ENCODE measurements at regions not wholly inside any gene's neighbourhood (a gene's known extent, or its start where the extent isn't known, plus 50 kb on each side); places are given as distances from the start of the nearest gene placed in this dataset.

- no peak for DNase-seq
- no peak overlapping the region for H3K4me3 ChIP-seq
- H3K9me3 ChIP-seq: no peaks in the 10 kb centered on the region
- H3K4me1 ChIP-seq: no peaks in the 10 kb centered on the region
- no peak overlapping the region for H3K27ac ChIP-seq
- TF ChIP-seq CTCF (IDR thresholded peaks at IDR 0.05): no peak
- TF ChIP-seq POLR2A (IDR thresholded peaks at IDR 0.05): no peak
- no peaks in the 10 kb centered on the region for H3K36me3 ChIP-seq
- intact Hi-C loops (cut with DNase I; ENCODE audit: low total_unique reads): no loop called here
- H3K27me3 ChIP-seq: no peaks in the 10 kb centered on the region
These were observed 330.5 kb upstream of the ZNF462 start for GRCh38 chr9:106532306-106533015.

- Histone ChIP-seq H3K4me3 (no peak overlapping the region), H3K27me3 (no peaks in the 10 kb centered on the region), H3K27ac (no peak overlapping the region), H3K9me3 (no peaks in the 10 kb centered on the region), H3K36me3 (no peaks in the 10 kb centered on the region), H3K4me1 (no peaks in the 10 kb centered on the region)
- intact Hi-C loops (cut with DNase I; ENCODE audit: low total_unique reads): no loop called here
- TF ChIP-seq CTCF (IDR thresholded peaks at IDR 0.05): no peak
- no peak for TF ChIP-seq POLR2A (IDR thresholded peaks at IDR 0.05)
- DNase-seq: no peak
These were observed 328.2 kb upstream of the ZNF462 start for GRCh38 chr9:106534800-106535199.

GRCh38 chr9:106535439-106535838 lies 327.5 kb upstream of the ZNF462 start:
- Histone ChIP-seq H3K36me3 (no peaks in the 10 kb centered on the region), H3K9me3 (no peaks in the 10 kb centered on the region), H3K27me3 (no peaks in the 10 kb centered on the region), H3K4me3 (no peak overlapping the region), H3K4me1 (no peaks in the 10 kb centered on the region), H3K27ac (no peak overlapping the region)
- TF ChIP-seq CTCF (IDR thresholded peaks at IDR 0.05): no peak
- no peak for DNase-seq
- intact Hi-C loops (cut with DNase I; ENCODE audit: low total_unique reads): no loop called here

- no peak for DNase-seq
- Histone ChIP-seq H3K27ac (no peak overlapping the region), H3K27me3 (no peaks in the 10 kb centered on the region), H3K4me1 (no peaks in the 10 kb centered on the region), H3K4me3 (no peak overlapping the region), H3K36me3 (no peaks in the 10 kb centered on the region), H3K9me3 (peaks cover 0 to 3% of the 10 kb centered on the region in 2 donors)
- intact Hi-C loops (cut with DNase I; ENCODE audit: low total_unique reads): no loop called here
- TF ChIP-seq POLR2A (IDR thresholded peaks at IDR 0.05) (no peak), CTCF (IDR thresholded peaks at IDR 0.05) (no peak)
These were observed 304.8 kb upstream of the ZNF462 start for GRCh38 chr9:106557996-106558667.

- no peaks in the 10 kb centered on the region for H3K9me3 ChIP-seq
- DNase-seq: no peak
- no peak for TF ChIP-seq POLR2A (IDR thresholded peaks at IDR 0.05)
- no peak for TF ChIP-seq CTCF (IDR thresholded peaks at IDR 0.05)
- H3K27ac ChIP-seq: no peak overlapping the region
- no peak overlapping the region for H3K4me3 ChIP-seq
- no peaks in the 10 kb centered on the region for H3K36me3 ChIP-seq
- intact Hi-C loops (cut with DNase I; ENCODE audit: low total_unique reads): no loop called here
- H3K4me1 ChIP-seq: no peaks in the 10 kb centered on the region
- H3K27me3 ChIP-seq: no peaks in the 10 kb centered on the region
These were observed 302.4 kb upstream of the ZNF462 start for GRCh38 chr9:106560540-106560939.

All from uterus (tissue), 3 donors.